ENCODE measurements at regions not wholly inside any gene's neighbourhood (a gene's known extent, or its start where the extent isn't known, plus 50 kb on each side); places are given as distances from the start of the nearest gene placed in this dataset.
A peak's percentile ranks its signal among the peaks of the same experiment; 100 is the strongest.

DNA sequence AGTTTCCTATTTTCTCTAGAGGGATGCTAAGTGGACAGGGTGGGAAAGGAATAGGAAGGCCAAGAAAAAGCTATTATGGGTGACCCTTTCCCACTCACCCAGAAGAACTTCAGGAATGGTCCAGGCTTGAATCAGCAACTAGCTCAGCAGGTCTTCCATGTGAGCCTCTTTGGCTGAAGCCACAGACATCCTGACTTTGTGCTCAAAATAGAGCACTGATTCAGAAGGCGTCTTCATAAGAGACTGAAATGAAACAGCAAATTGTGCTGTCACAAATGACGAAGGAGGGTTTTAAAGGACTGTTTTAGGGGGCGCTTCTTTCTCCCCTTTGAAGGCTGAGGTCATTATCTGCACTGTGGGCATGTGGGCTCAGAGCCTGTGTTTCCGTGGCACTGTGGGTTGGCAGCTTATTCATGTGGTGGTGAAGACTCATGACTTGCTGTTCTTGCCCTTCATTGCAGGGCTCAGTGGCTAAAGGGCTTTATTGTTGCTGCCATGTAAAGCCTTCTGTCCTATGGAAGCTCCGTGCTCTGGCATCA is 65.8 kb upstream of the NFIL3 start:
- Histone ChIP-seq H3K27me3 (no peaks in the 10 kb centered on the region), H3K9me3 (no peaks in the 10 kb centered on the region), H3K4me1 (peaks cover 0 to 10% (median 7%) of the 10 kb centered on the region in 4 donors), H3K4me3 (no peak overlapping the region), H3K36me3 (no peaks in the 10 kb centered on the region), H3K27ac (replicated peaks in 1 of 4) (peak overlapping the region in 3 of 4 donors; percentile 12 to 44 (median 31))
- 63% methylated on average over 5 of the region's 5 CpGs for WGBS
- TF ChIP-seq EP300 (IDR thresholded peaks at IDR 0.05) (no peak), POLR2A (IDR thresholded peaks at IDR 0.05; ENCODE audit: low read depth) (no peak)
- no peak for DNase-seq (ENCODE audit: extremely low spot score)
- intact Hi-C loops (cut with DNase I) = no loop called here

GRCh38 chr9:91488341-91488740 is 64.7 kb upstream of the NFIL3 start:
- Histone ChIP-seq H3K27me3 (no peaks in the 10 kb centered on the region), H3K36me3 (no peaks in the 10 kb centered on the region), H3K27ac (replicated peaks in 1 of 4) (peak overlapping the region in 1 of 4 donors; percentile 20), H3K4me3 (no peak overlapping the region), H3K4me1 (peaks cover 8 to 21% (median 15%) of the 10 kb centered on the region in 4 donors), H3K9me3 (no peaks in the 10 kb centered on the region)
- intact Hi-C loops (cut with DNase I) = no loop called here
- DNase-seq (ENCODE audit: extremely low spot score) = no peak
- 87% methylated on average over 5 of the region's 5 CpGs for WGBS
- TF ChIP-seq POLR2AphosphoS5 (IDR thresholded peaks at IDR 0.05) (no peak), CTCF (IDR thresholded peaks at IDR 0.05) (no peak), POLR2A (IDR thresholded peaks at IDR 0.05; ENCODE audit: low read depth) (no peak), EP300 (IDR thresholded peaks at IDR 0.05) (no peak)

DNA sequence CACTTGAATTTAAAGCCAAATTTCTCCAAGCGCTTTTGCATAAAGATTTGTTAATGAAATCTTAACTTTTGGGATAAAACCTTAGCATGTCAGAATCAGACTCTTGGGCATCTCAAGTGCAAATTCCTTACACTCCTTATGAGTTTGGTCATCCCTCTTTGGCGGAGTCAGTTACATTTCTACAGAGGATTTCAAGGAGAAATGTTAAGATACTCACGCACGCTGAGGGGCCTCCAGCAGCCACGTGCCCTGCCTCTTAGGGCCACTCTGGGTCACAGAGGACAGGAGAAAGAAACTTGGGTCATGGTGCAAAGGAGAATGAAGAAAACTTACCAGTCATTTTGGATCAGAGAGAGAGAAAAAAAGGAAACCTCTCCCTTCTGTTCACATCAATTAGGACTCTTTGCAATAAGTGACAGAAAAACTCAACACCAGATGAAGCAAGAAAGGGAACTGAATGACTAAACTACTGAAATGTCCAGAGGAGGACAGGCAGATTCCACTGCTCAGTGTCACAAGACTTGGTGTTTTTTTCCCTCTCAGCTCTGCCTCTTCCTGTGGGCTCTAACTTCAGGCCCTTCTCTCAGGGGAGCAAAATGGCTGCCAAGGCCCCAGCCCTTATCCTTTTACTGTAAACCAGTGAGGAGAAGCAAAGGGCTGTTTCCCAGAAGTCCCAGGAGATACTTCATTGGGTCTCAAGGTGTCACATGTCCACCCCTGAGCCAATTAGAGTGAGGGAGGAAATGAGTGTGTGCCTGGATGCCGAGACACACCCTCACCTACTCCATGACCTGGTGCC is 63.3 kb upstream of the NFIL3 start:
- Histone ChIP-seq H3K4me1 (peaks cover 15 to 29% (median 27%) of the 10 kb centered on the region in 4 donors), H3K27ac (replicated peaks in 1 of 4) (peak overlapping the region in 2 of 4 donors; percentile 13 to 33), H3K27me3 (no peaks in the 10 kb centered on the region), H3K9me3 (no peaks in the 10 kb centered on the region), H3K4me3 (no peak overlapping the region), H3K36me3 (no peaks in the 10 kb centered on the region)
- TF ChIP-seq POLR2AphosphoS5 (IDR thresholded peaks at IDR 0.05) (no peak), CTCF (IDR thresholded peaks at IDR 0.05) (no peak), EP300 (IDR thresholded peaks at IDR 0.05) (no peak), POLR2A (IDR thresholded peaks at IDR 0.05; ENCODE audit: low read depth) (no peak)
- WGBS = 77% methylated on average over 6 of the region's 6 CpGs
- intact Hi-C loops (cut with DNase I) = no loop called here
- no peak for DNase-seq (ENCODE audit: extremely low spot score)

DNA sequence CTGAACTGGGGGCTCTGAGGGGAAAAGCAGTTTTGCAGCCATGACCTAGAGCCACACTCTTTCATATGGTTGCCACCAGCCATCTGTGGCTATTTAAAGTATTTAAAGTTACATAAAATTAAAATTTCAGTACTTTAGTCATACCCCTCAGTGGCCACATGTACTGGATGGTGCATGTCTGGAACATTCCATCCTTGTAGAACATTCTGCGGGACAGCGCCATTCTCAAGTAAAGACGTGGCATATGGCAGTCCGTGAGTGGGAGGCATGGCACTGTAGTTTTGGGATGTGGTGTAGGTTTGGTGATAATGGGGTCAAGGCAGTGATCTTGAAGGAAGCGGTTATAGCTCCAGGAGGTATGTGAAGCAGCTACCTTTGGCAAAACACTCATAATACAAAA is 61.4 kb upstream of the NFIL3 start:
- TF ChIP-seq EP300 (IDR thresholded peaks at IDR 0.05) (no peak), POLR2AphosphoS5 (IDR thresholded peaks at IDR 0.05) (no peak), POLR2A (IDR thresholded peaks at IDR 0.05; ENCODE audit: low read depth) (no peak), CTCF (IDR thresholded peaks at IDR 0.05) (no peak)
- WGBS = 95% methylated on average over 5 of the region's 5 CpGs

DNA sequence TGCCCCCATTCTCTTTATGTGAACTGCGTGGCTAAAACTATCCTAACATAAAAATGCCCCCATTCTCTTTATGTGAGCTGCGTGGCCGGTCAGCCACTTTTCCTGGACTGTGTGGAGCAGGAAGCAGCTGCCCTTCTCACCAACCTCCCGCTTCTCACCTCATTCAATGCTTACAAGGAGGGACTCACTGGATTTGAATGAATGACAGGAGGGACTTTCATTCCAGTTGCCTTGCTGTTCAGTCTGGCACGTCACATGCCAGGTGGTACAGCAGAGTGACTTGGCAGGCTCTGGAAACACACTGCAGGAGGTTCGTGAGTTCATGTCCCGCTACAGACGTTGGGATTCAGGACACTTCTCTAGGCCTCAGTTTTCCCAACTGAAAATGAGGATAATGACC is 60.2 kb upstream of the NFIL3 start:
- Histone ChIP-seq H3K36me3 (no peaks in the 10 kb centered on the region), H3K4me3 (no peak overlapping the region), H3K27me3 (no peaks in the 10 kb centered on the region), H3K4me1 (peaks cover 15 to 33% (median 24%) of the 10 kb centered on the region in 4 donors), H3K9me3 (no peaks in the 10 kb centered on the region), H3K27ac (replicated peaks in 1 of 4) (peak overlapping the region; percentile 69 to 76 (median 70))
- no peak for TF ChIP-seq CTCF (IDR thresholded peaks at IDR 0.05)
- TF ChIP-seq POLR2AphosphoS5 (IDR thresholded peaks at IDR 0.05) = no peak
- TF ChIP-seq EP300 (IDR thresholded peaks at IDR 0.05) = no peak
- no peak for DNase-seq (ENCODE audit: extremely low spot score)
- WGBS = 63% methylated on average over 8 of the region's 8 CpGs
- intact Hi-C loops (cut with DNase I) = no loop called here

More for the DNA sequence above, 61.4 kb upstream of the NFIL3 start:
- Histone ChIP-seq H3K36me3 (no peaks in the 10 kb centered on the region), H3K9me3 (no peaks in the 10 kb centered on the region), H3K27ac (replicated peaks in 1 of 4) (no peak overlapping the region), H3K4me3 (no peak overlapping the region), H3K27me3 (no peaks in the 10 kb centered on the region), H3K4me1 (peaks cover 15 to 31% (median 28%) of the 10 kb centered on the region in 4 donors)
- intact Hi-C loops (cut with DNase I) = no loop called here
- DNase-seq (ENCODE audit: extremely low spot score) = no peak

Data from esophagus muscularis mucosa (tissue), 4 donors.